Keratinocyte (primary cell): ENCODE measurements at regions not wholly inside any gene's neighbourhood (a gene's known extent, or its start where the extent isn't known, plus 50 kb on each side); places are given as distances from the start of the nearest gene placed in this dataset.

ENCODE experiments used
- DNase-seq: peaks from one replicate; pipeline ENCODE4 v3.0.0-alpha.2; 2011; ENCODE audit warnings: low read depth, missing footprints, low spot score
- FAIRE-seq: peaks from 2 replicates; lab custom pipeline; 2011; peaks lifted over from hg19 to GRCh38; lab: Jason Lieb, UNC
- H2AFZ ChIP-seq: 2 replicates; pipeline ENCODE4 v1.6.0; 2012; ENCODE audit warnings: low read length, control low read depth, inconsistent platforms; ENCODE audit not compliant: control insufficient read depth
- H3K27ac ChIP-seq: 2 replicates; pipeline ENCODE4 v1.5.1; 2011; ENCODE audit warnings: low read length; ENCODE audit not compliant: control insufficient read depth, insufficient read depth
- H3K27me3 ChIP-seq: 3 replicates; pipeline ENCODE4 v1.6.0; 2011; ENCODE audit warnings: low read length; ENCODE audit not compliant: control insufficient read depth, insufficient read depth; ENCODE audit errors: extremely low read depth
- H3K36me3 ChIP-seq, 2 experiments: 2 replicates in 1 of 2; 3 replicates in 1 of 2; pipeline ENCODE4 v1.5.1; 2011; ENCODE audit warnings: low read length in 2 of 2, mild to moderate bottlenecking in 1 of 2; ENCODE audit not compliant: control insufficient read depth in 2 of 2, insufficient read depth in 2 of 2; ENCODE audit errors: extremely low read depth in 1 of 2
- H3K4me1 ChIP-seq: 3 replicates; pipeline ENCODE4 v1.5.1; 2011; ENCODE audit warnings: low read length; ENCODE audit not compliant: control insufficient read depth, insufficient read depth; ENCODE audit errors: extremely low read depth
- H3K4me2 ChIP-seq: 3 replicates; pipeline ENCODE4 v1.6.0; 2011; ENCODE audit warnings: low read depth, low read length; ENCODE audit not compliant: control insufficient read depth, insufficient read depth; ENCODE audit errors: extremely low read depth
- H3K4me3 ChIP-seq, 3 experiments: fragments of 200-600 bp in 1 of 3; sonication (generic) in 1 of 3; 2 replicates in 2 of 3; 3 replicates in 1 of 3; pipeline ENCODE4 v1.5.1; 2011 to 2016; ENCODE audit warnings: low read length in 3 of 3, mild to moderate bottlenecking in 3 of 3, control low read depth in 2 of 3, inconsistent platforms in 1 of 3, low read depth in 1 of 3, mixed read lengths in 1 of 3, mixed run types in 1 of 3, moderate library complexity in 1 of 3; ENCODE audit not compliant: control insufficient read depth in 2 of 3, insufficient read depth in 2 of 3; ENCODE audit errors: extremely low read depth in 1 of 3
- H3K79me2 ChIP-seq: 2 replicates; pipeline ENCODE4 v1.6.0; 2012; ENCODE audit warnings: low read length; ENCODE audit not compliant: control insufficient read depth, insufficient read depth
- H3K9ac ChIP-seq: 3 replicates; pipeline ENCODE4 v1.6.0; 2011; ENCODE audit warnings: low read length; ENCODE audit not compliant: control insufficient read depth, insufficient read depth; ENCODE audit errors: extremely low read depth
- H3K9me1 ChIP-seq: 3 replicates; pipeline ENCODE4 v1.6.0; 2011; ENCODE audit warnings: low read length; ENCODE audit not compliant: control insufficient read depth, insufficient read depth; ENCODE audit errors: extremely low read depth
- H3K9me3 ChIP-seq: 2 replicates; pipeline ENCODE4 v1.5.1; 2012; ENCODE audit warnings: low read depth, low read length; ENCODE audit not compliant: control insufficient read depth
- H4K20me1 ChIP-seq: 3 replicates; pipeline ENCODE4 v1.6.0; 2011; ENCODE audit warnings: low read length; ENCODE audit not compliant: control insufficient read depth, insufficient read depth; ENCODE audit errors: extremely low read depth
- CTCF ChIP-seq, 3 experiments: IDR thresholded peaks in 1 of 3; conservative IDR thresholded peaks in 1 of 3; optimal IDR thresholded peaks in 1 of 3; 2 replicates in 2 of 3; 3 replicates in 1 of 3; pipeline versions ENCODE3 to v1.5.1; 2011; ENCODE audit warnings: low read length in 3 of 3, mild to moderate bottlenecking in 3 of 3, moderate library complexity in 2 of 3, control low read depth in 1 of 3, inconsistent platforms in 1 of 3; ENCODE audit not compliant: insufficient read depth in 2 of 3; ENCODE audit errors: extremely low read depth in 1 of 3
- EZH2 ChIP-seq: IDR thresholded peaks from one replicate; pipeline ENCODE4 v1.6.1; 2012; ENCODE audit warnings: inconsistent platforms, mild to moderate bottlenecking, low read length, moderate library complexity
- dilution Hi-C: fragments of 300-500 bp; cut with MboI; formaldehyde crosslinking; loops from one replicate; pipeline ENCODE4 v1.7.0; 2020; ENCODE audit warnings: low sequenced_read_pairs; ENCODE audit not compliant: extremely low pct_ligation_motif_present

- no peak for DNase-seq
- Histone ChIP-seq H3K27me3 (no peaks in the 10 kb centered on the region), H3K27ac (no peak overlapping the region), H3K9me3 (no peaks in the 10 kb centered on the region), H3K4me3 (no peak overlapping the region), H3K79me2 (no peaks in the 10 kb centered on the region), H3K9me1 (no peaks in the 10 kb centered on the region), H3K9ac (no peak overlapping the region), H3K4me1 (no peaks in the 10 kb centered on the region), H4K20me1 (no peaks in the 10 kb centered on the region), H2AFZ (no peak overlapping the region), H3K36me3 (no peaks in the 10 kb centered on the region), H3K4me2 (no peak overlapping the region)
- dilution Hi-C loops = no loop called here
- no peak for FAIRE-seq
- TF ChIP-seq CTCF (optimal IDR thresholded peaks at IDR 0.05 in 1 of 3, IDR thresholded peaks at IDR 0.05 in 1 of 3, conservative IDR thresholded peaks at IDR 0.05 in 1 of 3; ENCODE audit: extremely low read depth in 1 of 3, insufficient read depth in 2 of 3, low read length in 3 of 3) (no peak), EZH2 (no peak)
Measured at GRCh38 chr18:68288408-68288807, 426.5 kb downstream of the TMX3 start.

- H2AFZ ChIP-seq = no peak overlapping the region
- no peak overlapping the region for H3K4me3 ChIP-seq
- H3K79me2 ChIP-seq = no peaks in the 10 kb centered on the region
- H3K36me3 ChIP-seq = no peaks in the 10 kb centered on the region
- H3K9me3 ChIP-seq = no peaks in the 10 kb centered on the region
- H3K27ac ChIP-seq = no peak overlapping the region
- DNase-seq (no peak), FAIRE-seq (no peak)
- H3K27me3 ChIP-seq = no peaks in the 10 kb centered on the region
- TF ChIP-seq EZH2 (no peak), CTCF (optimal IDR thresholded peaks at IDR 0.05 in 1 of 3, IDR thresholded peaks at IDR 0.05 in 1 of 3, conservative IDR thresholded peaks at IDR 0.05 in 1 of 3; ENCODE audit: extremely low read depth in 1 of 3, insufficient read depth in 2 of 3, low read length in 3 of 3) (no peak)
- no peak overlapping the region for H3K9ac ChIP-seq
- dilution Hi-C loops = no loop called here
- no peak overlapping the region for H3K4me2 ChIP-seq
- H3K4me1 ChIP-seq = no peaks in the 10 kb centered on the region
- H4K20me1 ChIP-seq = no peaks in the 10 kb centered on the region
- no peaks in the 10 kb centered on the region for H3K9me1 ChIP-seq
Measured at GRCh38 chr18:68284236-68284780, 430.6 kb downstream of the TMX3 start.
